MM.1S (cell line): ENCODE measurements at regions not wholly inside any gene's neighbourhood (a gene's known extent, or its start where the extent isn't known, plus 50 kb on each side); places are given as distances from the start of the nearest gene placed in this dataset.

Source experiments
- DNase-seq: peaks from one replicate; pipeline ENCODE4 v3.0.0-alpha.2; 2015
- H2AFZ ChIP-seq: fragments of 300-600 bp; sonication (generic); 2 replicates; pipeline ENCODE4 v1.6.0; 2016; ENCODE audit warnings: antibody characterized with exemption, low read length
- H3F3A ChIP-seq: fragments of 300-600 bp; sonication (generic); 2 replicates; pipeline ENCODE4 v1.6.1; 2016; ENCODE audit warnings: mild to moderate bottlenecking, antibody characterized with exemption, low read length, moderate library complexity, mixed read lengths; ENCODE audit not compliant: insufficient read depth
- H3K27ac ChIP-seq: fragments of 300-600 bp; sonication (generic); 2 replicates; pipeline ENCODE4 v1.5.1; 2016; ENCODE audit warnings: mild to moderate bottlenecking, low read length
- H3K27me3 ChIP-seq: fragments of 300-600 bp; sonication (generic); replicated peaks from 2 replicates; pipeline ENCODE4 v1.6.0; 2016; ENCODE audit warnings: low read length; ENCODE audit not compliant: insufficient read depth
- H3K36me3 ChIP-seq: fragments of 300-600 bp; sonication (generic); replicated peaks from 2 replicates; pipeline ENCODE4 v1.6.1; 2016; ENCODE audit warnings: mild to moderate bottlenecking, low read length, mixed read lengths; ENCODE audit not compliant: insufficient read depth
- H3K4me1 ChIP-seq: fragments of 300-600 bp; sonication (generic); 2 replicates; pipeline ENCODE4 v1.6.1; 2016; ENCODE audit warnings: low read length, mixed read lengths
- H3K4me2 ChIP-seq: fragments of 300-600 bp; sonication (generic); 2 replicates; pipeline ENCODE4 v1.6.0; 2016; ENCODE audit warnings: low read depth, low read length
- H3K4me3 ChIP-seq: fragments of 300-600 bp; sonication (generic); 2 replicates; pipeline ENCODE4 v1.5.1; 2016; ENCODE audit warnings: low read length, mixed read lengths
- H3K79me2 ChIP-seq: fragments of 300-600 bp; sonication (generic); 2 replicates; pipeline ENCODE4 v1.6.1; 2016; ENCODE audit warnings: mixed run types, low read length, mixed read lengths
- H3K9ac ChIP-seq: fragments of 300-600 bp; sonication (generic); 2 replicates; pipeline ENCODE4 v1.6.1; 2016; ENCODE audit warnings: low read length, mixed read lengths
- H3K9me2 ChIP-seq: fragments of 300-600 bp; sonication (generic); replicated peaks from 2 replicates; pipeline ENCODE4 v1.6.1; 2016; ENCODE audit warnings: mild to moderate bottlenecking, low read length, mixed read lengths; ENCODE audit not compliant: insufficient read depth
- H3K9me3 ChIP-seq: fragments of 300-600 bp; sonication (generic); replicated peaks from 2 replicates; pipeline ENCODE4 v1.6.1; 2016; ENCODE audit warnings: mild to moderate bottlenecking, low read length, mixed read lengths; ENCODE audit not compliant: insufficient read depth
- H4K20me1 ChIP-seq: fragments of 300-600 bp; sonication (generic); 2 replicates; pipeline ENCODE4 v1.6.1; 2016; ENCODE audit warnings: mild to moderate bottlenecking, low read length, moderate library complexity, mixed read lengths; ENCODE audit not compliant: insufficient read depth
- CTCF ChIP-seq: fragments of 300-600 bp; sonication (generic); IDR thresholded peaks from 2 replicates; pipeline ENCODE4 v1.5.1; 2016; ENCODE audit warnings: antibody characterized with exemption, low read length, mixed read lengths
- EZH2 ChIP-seq: fragments of 300-600 bp; sonication (generic); optimal IDR thresholded peaks from 2 replicates; pipeline ENCODE3; 2017; ENCODE audit warnings: low read depth, mild to moderate bottlenecking, antibody characterized with exemption, low read length, mixed read lengths
- EZH2phosphoT487 ChIP-seq: fragments of 300-600 bp; sonication (generic); IDR thresholded peaks from 2 replicates; pipeline ENCODE4 v1.6.1; 2018; ENCODE audit warnings: antibody characterized with exemption, low read length

GRCh38 chr13:109697936-109698335, 88.4 kb downstream of the IRS2 start:
- no peaks in the 10 kb centered on the region for H3K4me1 ChIP-seq
- H4K20me1 ChIP-seq: no peaks in the 10 kb centered on the region
- H3K36me3 ChIP-seq: no peaks in the 10 kb centered on the region
- no peak overlapping the region for H3K27ac ChIP-seq
- H3K9ac ChIP-seq: no peak overlapping the region
- no peaks in the 10 kb centered on the region for H3F3A ChIP-seq
- no peak for DNase-seq
- H3K79me2 ChIP-seq: no peaks in the 10 kb centered on the region
- no peaks in the 10 kb centered on the region for H3K9me3 ChIP-seq
- H3K9me2 ChIP-seq: no peaks in the 10 kb centered on the region
- no peaks in the 10 kb centered on the region for H3K27me3 ChIP-seq
- TF ChIP-seq CTCF (no peak), EZH2phosphoT487 (no peak), EZH2 (no peak)
- no peak overlapping the region for H3K4me2 ChIP-seq
- no peak overlapping the region for H3K4me3 ChIP-seq
- H2AFZ ChIP-seq: no peak overlapping the region

- H3K36me3 ChIP-seq: no peaks in the 10 kb centered on the region
- H3K4me1 ChIP-seq: no peaks in the 10 kb centered on the region
- no peak overlapping the region for H3K9ac ChIP-seq
- no peak overlapping the region for H3K4me3 ChIP-seq
- no peaks in the 10 kb centered on the region for H3K9me2 ChIP-seq
- no peak overlapping the region for H3K4me2 ChIP-seq
- H3F3A ChIP-seq: no peaks in the 10 kb centered on the region
- no peaks in the 10 kb centered on the region for H4K20me1 ChIP-seq
- no peaks in the 10 kb centered on the region for H3K27me3 ChIP-seq
- H2AFZ ChIP-seq: no peak overlapping the region
- H3K27ac ChIP-seq: no peak overlapping the region
- DNase-seq: no peak
- H3K9me3 ChIP-seq: no peaks in the 10 kb centered on the region
- H3K79me2 ChIP-seq: no peaks in the 10 kb centered on the region
- TF ChIP-seq EZH2 (no peak), CTCF (no peak), EZH2phosphoT487 (no peak)
Measured at GRCh38 chr13:109695402-109696190, 90.8 kb downstream of the IRS2 start.

- Histone ChIP-seq H3K36me3 (no peaks in the 10 kb centered on the region), H3K4me2 (no peak overlapping the region), H3K27me3 (no peaks in the 10 kb centered on the region), H2AFZ (no peak overlapping the region), H3K27ac (no peak overlapping the region), H3K9ac (no peak overlapping the region), H4K20me1 (no peaks in the 10 kb centered on the region), H3F3A (no peaks in the 10 kb centered on the region), H3K79me2 (no peaks in the 10 kb centered on the region), H3K9me3 (no peaks in the 10 kb centered on the region), H3K4me1 (no peaks in the 10 kb centered on the region), H3K4me3 (no peak overlapping the region), H3K9me2 (no peaks in the 10 kb centered on the region)
- TF ChIP-seq EZH2phosphoT487: no peak
- TF ChIP-seq EZH2: no peak
- TF ChIP-seq CTCF: no peak
- DNase-seq: no peak
Measured at GRCh38 chr13:109694972-109695371, 91.4 kb downstream of the IRS2 start.
